ENCODE measurements at regions not wholly inside any gene's neighbourhood (a gene's known extent, or its start where the extent isn't known, plus 50 kb on each side); places are given as distances from the start of the nearest gene placed in this dataset.
"Not testable (repeated sequence)": the region's sequence is repeated elsewhere in the genome, so short reads cannot be mapped to it uniquely, and the experiment has no call there.

GRCh38 chr14:105884808-105885281, 358.5 kb downstream of the TMEM121 start:
- H3K9me3 ChIP-seq (ENCODE audit: low read length): no peaks in the 10 kb centered on the region
- POLR2A ChIA-PET (ENCODE audit: unreplicated experiment): no interaction called here
- H3K27me3 ChIP-seq (ENCODE audit: low read length): 0 out of 2 replicates have a peak, but pooled peaks cover 5% of the 10 kb centered on the region
- no peaks in the 10 kb centered on the region for H3K4me1 ChIP-seq (ENCODE audit: insufficient read depth, low read length)
- H4K20me1 ChIP-seq (ENCODE audit: low read length): no peaks in the 10 kb centered on the region
- no peak for TF ChIP-seq EZH2phosphoT487 (IDR thresholded peaks at IDR 0.05; ENCODE audit: borderline replicate concordance, low read length)
- no peak for TF ChIP-seq CTCF (conservative IDR thresholded peaks at IDR 0.05; ENCODE audit: low read depth, low read length)
- no peak for TF ChIP-seq EZH2 (IDR thresholded peaks at IDR 0.05; ENCODE audit: low read length, unreplicated experiment)
- no peak overlapping the region for H2AFZ ChIP-seq (ENCODE audit: low read length)
- no peak overlapping the region for H3K9ac ChIP-seq (ENCODE audit: low read length)
- intact Hi-C loops (cut with micrococcal nuclease): no loop called here
- ATAC-seq (no peak), DNase-seq (no peak)
- H3K27ac ChIP-seq (ENCODE audit: low read length): no peak overlapping the region
- no TSS peak for BruUV-seq (replicated peaks)
- H3K36me3 ChIP-seq (ENCODE audit: low read depth, low read length): no peaks in the 10 kb centered on the region
- no peaks in the 10 kb centered on the region for H3F3A ChIP-seq (ENCODE audit: low read length, unreplicated experiment)
- no peaks in the 10 kb centered on the region for H3K79me2 ChIP-seq (ENCODE audit: low read length)
- H3K4me3 ChIP-seq (ENCODE audit: low read length): no peak overlapping the region
- no peaks in the 10 kb centered on the region for H3K9me2 ChIP-seq (replicated peaks; ENCODE audit: low read length)
- CTCF ChIA-PET: no interaction called here
- no peak overlapping the region for H3K4me2 ChIP-seq (ENCODE audit: low read length)

GRCh38 chr14:105885561-105886320, 359.4 kb downstream of the TMEM121 start:
- Histone ChIP-seq H3K9ac (ENCODE audit: low read length) (no peak overlapping the region), H4K20me1 (ENCODE audit: low read length) (no peaks in the 10 kb centered on the region), H3K27ac (ENCODE audit: low read length) (no peak overlapping the region), H3K4me1 (ENCODE audit: insufficient read depth, low read length) (no peaks in the 10 kb centered on the region), H3K4me2 (ENCODE audit: low read length) (no peak overlapping the region), H3K9me3 (ENCODE audit: low read length) (no peaks in the 10 kb centered on the region), H3K27me3 (ENCODE audit: low read length) (0 out of 2 replicates have a peak, but pooled peaks cover 3% of the 10 kb centered on the region), H3K79me2 (ENCODE audit: low read length) (no peaks in the 10 kb centered on the region), H3K4me3 (ENCODE audit: low read length) (no peak overlapping the region), H3K9me2 (replicated peaks; ENCODE audit: low read length) (no peaks in the 10 kb centered on the region), H2AFZ (ENCODE audit: low read length) (no peak overlapping the region), H3K36me3 (ENCODE audit: low read depth, low read length) (no peaks in the 10 kb centered on the region), H3F3A (ENCODE audit: low read length, unreplicated experiment) (no peaks in the 10 kb centered on the region)
- DNase-seq (no peak), ATAC-seq (no peak)
- TF ChIP-seq EZH2 (IDR thresholded peaks at IDR 0.05; ENCODE audit: low read length, unreplicated experiment): no peak
- no TSS peak for BruUV-seq (replicated peaks)
- CTCF ChIA-PET: no interaction called here
- intact Hi-C loops (cut with micrococcal nuclease): no loop called here
- POLR2A ChIA-PET (ENCODE audit: unreplicated experiment): no interaction called here

GRCh38 chr14:105886791-105887191, 360.4 kb downstream of the TMEM121 start:
- H3K27me3 ChIP-seq (ENCODE audit: low read length); POLR2A ChIA-PET (ENCODE audit: unreplicated experiment); H3K9ac ChIP-seq (ENCODE audit: low read length); BruUV-seq (replicated peaks); H2AFZ ChIP-seq (ENCODE audit: low read length); H3K9me2 ChIP-seq (replicated peaks; ENCODE audit: low read length); H3K27ac ChIP-seq (ENCODE audit: low read length); CTCF ChIA-PET; H3K4me3 ChIP-seq (ENCODE audit: low read length); H3K79me2 ChIP-seq (ENCODE audit: low read length); H3F3A ChIP-seq (ENCODE audit: low read length, unreplicated experiment); H3K36me3 ChIP-seq (ENCODE audit: low read depth, low read length); H3K4me1 ChIP-seq (ENCODE audit: insufficient read depth, low read length); H3K4me2 ChIP-seq (ENCODE audit: low read length); H3K9me3 ChIP-seq (ENCODE audit: low read length); H4K20me1 ChIP-seq (ENCODE audit: low read length); ATAC-seq; DNase-seq; intact Hi-C loops (cut with micrococcal nuclease): not testable (repeated sequence)
